Peyer's patch (tissue), 4 donors: ENCODE measurements at regions not wholly inside any gene's neighbourhood (a gene's known extent, or its start where the extent isn't known, plus 50 kb on each side); places are given as distances from the start of the nearest gene placed in this dataset.

Experiments
- POLR2A ChIP-seq, 2 donors: fragments of 450-650 bp; IDR thresholded peaks; one replicate each; pipeline ENCODE4 v1.5.1; 2017; ENCODE audit warnings: antibody characterized with exemption in 2 of 2, mild to moderate bottlenecking in 2 of 2, moderate library complexity in 2 of 2
- TF ChIP-seq, protein P1 (sequence below), 6 experiments: fragments of 450-650 bp in 4 of 6; fragments of 200-600 bp in 2 of 6; sonication (generic) in 1 of 6; IDR thresholded peaks; one replicate each; pipeline ENCODE4 v1.5.1; 2017 to 2019; ENCODE audit warnings: antibody characterized with exemption in 6 of 6, mild to moderate bottlenecking in 3 of 6, moderate library complexity in 1 of 6

DNA sequence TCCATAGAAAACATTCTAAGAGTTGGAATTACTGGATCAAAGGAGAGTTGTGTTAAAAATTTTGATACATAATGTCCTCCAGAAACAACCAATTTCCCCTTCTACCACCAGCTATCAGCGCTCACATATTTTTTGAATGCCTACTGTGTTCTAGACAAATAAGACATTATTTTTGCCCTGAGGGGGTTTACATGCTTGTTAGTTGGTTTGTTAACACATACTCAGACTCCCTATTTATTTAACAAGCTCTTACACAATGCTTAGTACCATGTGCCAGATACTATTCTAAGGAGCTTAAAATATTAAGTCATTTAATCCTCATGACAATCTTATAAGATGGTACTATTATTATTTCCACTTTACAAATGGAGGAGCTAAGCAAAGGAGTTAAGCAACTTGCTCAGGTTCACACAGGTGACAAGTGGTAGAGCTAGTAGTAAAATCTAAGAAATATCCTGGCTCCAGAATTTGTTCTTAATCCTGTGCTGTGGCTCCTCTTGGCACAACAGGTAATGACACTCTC, 194.2 kb downstream of the UTP18 start:
- TF ChIP-seq, protein P1, sequence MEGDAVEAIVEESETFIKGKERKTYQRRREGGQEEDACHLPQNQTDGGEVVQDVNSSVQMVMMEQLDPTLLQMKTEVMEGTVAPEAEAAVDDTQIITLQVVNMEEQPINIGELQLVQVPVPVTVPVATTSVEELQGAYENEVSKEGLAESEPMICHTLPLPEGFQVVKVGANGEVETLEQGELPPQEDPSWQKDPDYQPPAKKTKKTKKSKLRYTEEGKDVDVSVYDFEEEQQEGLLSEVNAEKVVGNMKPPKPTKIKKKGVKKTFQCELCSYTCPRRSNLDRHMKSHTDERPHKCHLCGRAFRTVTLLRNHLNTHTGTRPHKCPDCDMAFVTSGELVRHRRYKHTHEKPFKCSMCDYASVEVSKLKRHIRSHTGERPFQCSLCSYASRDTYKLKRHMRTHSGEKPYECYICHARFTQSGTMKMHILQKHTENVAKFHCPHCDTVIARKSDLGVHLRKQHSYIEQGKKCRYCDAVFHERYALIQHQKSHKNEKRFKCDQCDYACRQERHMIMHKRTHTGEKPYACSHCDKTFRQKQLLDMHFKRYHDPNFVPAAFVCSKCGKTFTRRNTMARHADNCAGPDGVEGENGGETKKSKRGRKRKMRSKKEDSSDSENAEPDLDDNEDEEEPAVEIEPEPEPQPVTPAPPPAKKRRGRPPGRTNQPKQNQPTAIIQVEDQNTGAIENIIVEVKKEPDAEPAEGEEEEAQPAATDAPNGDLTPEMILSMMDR (IDR thresholded peaks at IDR 0.05), result no peak
- no peak for TF ChIP-seq POLR2A (IDR thresholded peaks at IDR 0.05)
